Suprapubic skin (tissue), 3 donors: ENCODE measurements at regions not wholly inside any gene's neighbourhood (a gene's known extent, or its start where the extent isn't known, plus 50 kb on each side); places are given as distances from the start of the nearest gene placed in this dataset.

Source experiments
- CTCF ChIP-seq, 2 donors: fragments of 200-600 bp in 1 of 2; fragments of 450-650 bp in 1 of 2; sonication (generic) in 1 of 2; IDR thresholded peaks; one replicate each; pipeline ENCODE4 v1.5.1; 2016 to 2019; ENCODE audit warnings: antibody characterized with exemption in 2 of 2, mild to moderate bottlenecking in 1 of 2, moderate library complexity in 1 of 2
- POLR2AphosphoS5 ChIP-seq, 3 donors: sonication (generic); formaldehyde crosslinking; IDR thresholded peaks; one replicate each; pipeline ENCODE4 v1.6.1; 2017; ENCODE audit warnings: antibody characterized with exemption in 3 of 3

- TF ChIP-seq CTCF (IDR thresholded peaks at IDR 0.05), result no peak
- TF ChIP-seq POLR2AphosphoS5 (IDR thresholded peaks at IDR 0.05), result no peak
Measured at GRCh38 chrX:5644776-5645175, 583.9 kb downstream of the NLGN4X start.
